Smooth muscle cell (in vitro differentiated cells): ENCODE measurements at regions not wholly inside any gene's neighbourhood (a gene's known extent, or its start where the extent isn't known, plus 50 kb on each side); places are given as distances from the start of the nearest gene placed in this dataset.
A peak's percentile ranks its signal among the peaks of the same experiment; 100 is the strongest.

Source experiments
- DNase-seq: peaks from one replicate; lab custom pipeline; 2025; ENCODE audit not compliant: unreplicated experiment; lab: John Stamatoyannopoulos, UW
- H2AFZ ChIP-seq: fragments of 200-600 bp; sonication (generic); 2 replicates; pipeline ENCODE4 v1.6.0; 2016; ENCODE audit warnings: antibody characterized with exemption, low read depth, mild to moderate bottlenecking
- H3F3A ChIP-seq: fragments of 200-600 bp; sonication (generic); 2 replicates; pipeline ENCODE4 v1.6.0; 2017; ENCODE audit warnings: antibody characterized with exemption, low read depth
- H3K27ac ChIP-seq: fragments of 200-600 bp; sonication (generic); 2 replicates; pipeline ENCODE4 v1.5.1; 2016; ENCODE audit warnings: low read depth, mild to moderate bottlenecking
- H3K27me3 ChIP-seq: fragments of 200-600 bp; sonication (generic); 2 replicates; pipeline ENCODE4 v1.6.1; 2016; ENCODE audit warnings: low read depth, mild to moderate bottlenecking
- H3K36me3 ChIP-seq: fragments of 200-600 bp; sonication (generic); 2 replicates; pipeline ENCODE4 v1.5.1; 2016; ENCODE audit warnings: low read depth
- H3K4me1 ChIP-seq: fragments of 200-600 bp; sonication (generic); 2 replicates; pipeline ENCODE4 v1.5.1; 2016; ENCODE audit warnings: low read depth
- H3K4me2 ChIP-seq: fragments of 200-600 bp; sonication (generic); 2 replicates; pipeline ENCODE4 v1.6.0; 2016; ENCODE audit warnings: mild to moderate bottlenecking
- H3K4me3 ChIP-seq: fragments of 200-600 bp; sonication (generic); 2 replicates; pipeline ENCODE4 v1.5.1; 2016; ENCODE audit warnings: mild to moderate bottlenecking
- H3K79me2 ChIP-seq: fragments of 200-600 bp; sonication (generic); 2 replicates; pipeline ENCODE4 v1.6.0; 2016; ENCODE audit warnings: low read depth, mild to moderate bottlenecking
- H3K9ac ChIP-seq: fragments of 200-600 bp; sonication (generic); 2 replicates; pipeline ENCODE4 v1.6.0; 2016; ENCODE audit warnings: low read depth
- H3K9me3 ChIP-seq: fragments of 200-600 bp; sonication (generic); replicated peaks from 2 replicates; pipeline ENCODE4 v1.5.1; 2016; ENCODE audit warnings: low read depth
- H4K20me1 ChIP-seq: fragments of 200-600 bp; sonication (generic); 2 replicates; pipeline ENCODE4 v1.6.0; 2016; ENCODE audit warnings: low read depth
- CTCF ChIP-seq: fragments of 200-600 bp; sonication (generic); IDR thresholded peaks from 2 replicates; pipeline ENCODE4 v1.5.1; 2017; ENCODE audit warnings: borderline replicate concordance, mild to moderate bottlenecking, antibody characterized with exemption; ENCODE audit not compliant: insufficient read depth, poor library complexity, severe bottlenecking
- WGBS: methylation state at CpG from one replicate; pipeline ENCODE4 v1.1.7; 2016; ENCODE audit warnings: low lambda C conversion rate; 5-methylcytosine and 5-hydroxymethylcytosine counted together

- Histone ChIP-seq H3K36me3 (no peaks in the 10 kb centered on the region), H3K79me2 (no peaks in the 10 kb centered on the region), H3K4me3 (no peak overlapping the region), H2AFZ (no peak overlapping the region), H3K27ac (no peak overlapping the region), H3K9me3 (no peaks in the 10 kb centered on the region), H3K9ac (no peak overlapping the region), H3K4me1 (no peaks in the 10 kb centered on the region), H3F3A (no peaks in the 10 kb centered on the region), H3K4me2 (no peak overlapping the region), H3K27me3 (no peaks in the 10 kb centered on the region), H4K20me1 (no peaks in the 10 kb centered on the region)
- no peak for TF ChIP-seq CTCF
- DNase-seq: no peak
- WGBS: 89% methylated on average over 6 of the region's 6 CpGs
Observed at GRCh38 chr2:129302561-129303183, 676.8 kb upstream of the RAB6C start.

- Histone ChIP-seq H3F3A (no peaks in the 10 kb centered on the region), H3K27me3 (no peaks in the 10 kb centered on the region), H3K4me2 (no peak overlapping the region), H4K20me1 (no peaks in the 10 kb centered on the region), H3K4me3 (no peak overlapping the region), H3K79me2 (no peaks in the 10 kb centered on the region), H3K36me3 (no peaks in the 10 kb centered on the region), H3K9ac (no peak overlapping the region), H3K9me3 (no peaks in the 10 kb centered on the region), H3K4me1 (no peaks in the 10 kb centered on the region), H2AFZ (no peak overlapping the region), H3K27ac (no peak overlapping the region)
- no peak for DNase-seq
- WGBS: 91% methylated on average over 9 of the region's 9 CpGs
- TF ChIP-seq CTCF: no peak
Observed at GRCh38 chr2:129314120-129314519, 665.3 kb upstream of the RAB6C start.

GRCh38 chr2:129318581-129319421, 660.7 kb upstream of the RAB6C start:
- Histone ChIP-seq H2AFZ (no peak overlapping the region), H3K4me1 (no peaks in the 10 kb centered on the region), H3K27ac (no peak overlapping the region), H3K79me2 (no peaks in the 10 kb centered on the region), H4K20me1 (no peaks in the 10 kb centered on the region), H3K9ac (no peak overlapping the region), H3K36me3 (no peaks in the 10 kb centered on the region), H3K27me3 (peaks cover 7% of the 10 kb centered on the region), H3K4me3 (peak overlapping the region; percentile 36), H3K9me3 (no peaks in the 10 kb centered on the region), H3F3A (no peaks in the 10 kb centered on the region), H3K4me2 (peak overlapping the region; percentile 61)
- no peak for DNase-seq
- no peak for TF ChIP-seq CTCF
- 67% methylated on average over 24 of the region's 27 CpGs for WGBS
